CD8-positive, alpha-beta memory T cell (primary cell): ENCODE measurements at regions not wholly inside any gene's neighbourhood (a gene's known extent, or its start where the extent isn't known, plus 50 kb on each side); places are given as distances from the start of the nearest gene placed in this dataset.

ENCODE experiments used
- CTCF ChIA-PET: fragments of 350-600 bp; sonication (Branson Sonifier 250); formaldehyde crosslinking; loops from one replicate; lab custom pipeline; 2021; ENCODE audit warnings: antibody characterized with exemption; lab: Charles Lee
- POLR2A ChIA-PET: fragments of 350-600 bp; sonication (Branson Sonifier 250); formaldehyde crosslinking; loops from one replicate; lab custom pipeline; 2021; ENCODE audit warnings: antibody characterized with exemption; lab: Charles Lee
- DNase-seq, 5 donors: peaks; one replicate each; pipeline versions ENCODE4 v3.0.0 to v3.0.0-alpha.2; 2020 to 2022; ENCODE audit warnings: mixed read lengths in 1 of 5
- H3K27ac ChIP-seq: one replicate; pipeline ENCODE4 v1.7.0; 2013; ENCODE audit warnings: low read depth, mild to moderate bottlenecking, low read length, moderate library complexity
- H3K27me3 ChIP-seq: 2 replicates; pipeline ENCODE4 v1.7.0; 2013; ENCODE audit warnings: low read length, mild to moderate bottlenecking; ENCODE audit not compliant: insufficient read depth, poor library complexity, severe bottlenecking
- H3K36me3 ChIP-seq: 2 replicates; pipeline ENCODE4 v1.7.0; 2013; ENCODE audit warnings: mild to moderate bottlenecking, low read length, moderate library complexity; ENCODE audit not compliant: insufficient read depth
- H3K4me1 ChIP-seq: 2 replicates; pipeline ENCODE4 v1.7.0; 2013; ENCODE audit warnings: mild to moderate bottlenecking, low read length, moderate library complexity; ENCODE audit not compliant: insufficient read depth
- H3K4me3 ChIP-seq: 2 replicates; pipeline ENCODE4 v1.7.0; 2013; ENCODE audit warnings: mild to moderate bottlenecking, low read length
- H3K9me3 ChIP-seq: 2 replicates; pipeline ENCODE4 v1.7.0; 2013; ENCODE audit warnings: mild to moderate bottlenecking, low read length
- H3K27ac Mint-ChIP-seq, 8 donors: one replicate each; pipeline ENCODE4 v1.8.0; 2020 to 2021; ENCODE audit warnings: mixed read lengths in 8 of 8, mild to moderate bottlenecking in 6 of 8, inconsistent platforms in 3 of 8, moderate library complexity in 3 of 8
- H3K27me3 Mint-ChIP-seq, 2 donors: one replicate each; pipeline ENCODE4 v1.8.0; 2020 to 2021; ENCODE audit warnings: mixed read lengths in 2 of 2, mild to moderate bottlenecking in 1 of 2, moderate library complexity in 1 of 2
- H3K36me3 Mint-ChIP-seq, 3 donors: one replicate each; pipeline ENCODE4 v1.8.0; 2020 to 2021; ENCODE audit warnings: mixed read lengths in 3 of 3, inconsistent platforms in 1 of 3, mild to moderate bottlenecking in 1 of 3
- H3K4me1 Mint-ChIP-seq, 3 donors: one replicate each; pipeline ENCODE4 v1.8.0; 2020 to 2021; ENCODE audit warnings: mixed read lengths in 3 of 3, inconsistent platforms in 1 of 3, mild to moderate bottlenecking in 1 of 3
- H3K4me3 Mint-ChIP-seq, 7 donors: one replicate each; pipeline ENCODE4 v1.8.0; 2020 to 2021; ENCODE audit warnings: mixed read lengths in 7 of 7, mild to moderate bottlenecking in 6 of 7, moderate library complexity in 4 of 7, inconsistent platforms in 2 of 7
- H3K9me3 Mint-ChIP-seq, 5 donors: one replicate each; pipeline ENCODE4 v1.8.0; 2020 to 2022; ENCODE audit warnings: mixed read lengths in 5 of 5, mild to moderate bottlenecking in 3 of 5, moderate library complexity in 2 of 5, inconsistent platforms in 1 of 5

DNA sequence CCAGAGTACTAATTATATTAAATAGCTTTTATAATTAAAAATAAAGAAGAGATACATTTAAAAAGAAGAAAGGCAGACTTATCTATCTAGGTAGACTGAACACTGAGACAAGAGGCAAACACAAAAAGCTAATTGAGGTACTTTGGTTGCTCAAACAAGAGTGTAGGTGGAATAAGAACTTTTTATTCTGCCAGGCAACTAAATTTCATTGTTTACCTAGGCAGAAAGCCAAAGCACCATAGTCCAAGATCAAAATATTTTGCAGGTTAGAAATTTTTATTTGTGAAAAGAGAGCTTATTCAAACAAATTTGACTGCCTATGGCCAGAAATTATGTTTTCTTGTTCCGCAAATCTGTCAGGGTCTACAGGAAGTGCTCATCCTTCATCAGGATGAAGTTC, 499.6 kb upstream of the GBE1 start:
- Histone ChIP-seq H3K4me3 (no peak overlapping the region), H3K9me3 (peaks cover 6% of the 10 kb centered on the region), H3K36me3 (no peaks in the 10 kb centered on the region), H3K27me3 (no peaks in the 10 kb centered on the region), H3K27ac (no peak overlapping the region), H3K4me1 (no peaks in the 10 kb centered on the region)
- H3K4me3 Mint-ChIP-seq = no peak overlapping the region
- DNase-seq = no peak
- no peaks in the 10 kb centered on the region for H3K27me3 Mint-ChIP-seq
- H3K36me3 Mint-ChIP-seq = no peaks in the 10 kb centered on the region
- ChIA-PET CTCF (no interaction called here), POLR2A (no interaction called here)
- H3K4me1 Mint-ChIP-seq = no peaks in the 10 kb centered on the region
- no peak overlapping the region for H3K27ac Mint-ChIP-seq
- H3K9me3 Mint-ChIP-seq = peaks cover 3 to 36% (median 13%) of the 10 kb centered on the region in 5 donors

DNA sequence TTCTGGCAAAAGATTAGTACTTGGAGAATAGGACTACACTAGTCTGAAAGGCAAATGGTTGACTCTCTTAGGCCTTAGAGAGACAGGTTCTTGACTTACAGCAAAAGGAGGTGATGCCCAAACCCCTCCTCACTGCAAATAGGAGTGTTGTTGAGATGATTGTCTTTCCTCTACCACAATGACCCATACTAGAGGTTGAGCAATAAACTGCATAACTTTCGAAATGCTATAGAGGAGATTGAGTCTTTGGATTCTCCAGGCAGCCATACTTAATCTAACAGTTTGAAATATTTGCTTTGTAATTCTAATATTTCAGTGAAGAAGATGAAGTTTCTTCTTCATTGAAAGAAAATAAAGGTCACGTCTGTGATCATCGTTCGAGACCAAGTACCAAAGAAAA, 498.5 kb upstream of the GBE1 start:
- no peaks in the 10 kb centered on the region for H3K4me1 ChIP-seq
- H3K36me3 ChIP-seq = no peaks in the 10 kb centered on the region
- H3K27ac Mint-ChIP-seq = no peak overlapping the region
- no peak overlapping the region for H3K4me3 Mint-ChIP-seq
- ChIA-PET CTCF (no interaction called here), POLR2A (no interaction called here)
- H3K27me3 ChIP-seq = no peaks in the 10 kb centered on the region
- no peaks in the 10 kb centered on the region for H3K36me3 Mint-ChIP-seq
- H3K4me1 Mint-ChIP-seq = no peaks in the 10 kb centered on the region
- no peaks in the 10 kb centered on the region for H3K27me3 Mint-ChIP-seq
- no peak for DNase-seq
- peaks cover 6% of the 10 kb centered on the region for H3K9me3 ChIP-seq
- H3K9me3 Mint-ChIP-seq = peaks cover 3 to 31% (median 12%) of the 10 kb centered on the region in 5 donors
- no peak overlapping the region for H3K27ac ChIP-seq
- H3K4me3 ChIP-seq = no peak overlapping the region

DNA sequence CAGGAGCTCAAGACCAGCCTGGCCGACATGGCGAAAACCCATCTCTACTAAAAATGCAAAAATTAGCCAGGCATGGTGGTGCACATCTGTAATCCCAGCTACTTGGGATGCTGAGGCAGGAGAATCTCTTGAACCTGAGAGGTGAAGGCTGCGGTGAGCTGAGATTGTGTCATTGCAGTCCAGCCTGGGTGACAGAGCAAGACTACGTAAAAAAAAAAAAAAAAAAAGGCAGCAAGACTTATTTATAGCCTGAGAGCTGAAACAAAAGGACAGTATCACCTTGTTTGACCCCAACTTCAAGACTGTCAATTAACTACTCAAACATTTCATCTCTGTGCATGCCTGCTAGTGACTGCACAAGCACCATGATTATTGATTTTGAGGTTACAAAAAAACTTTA, 478.9 kb upstream of the GBE1 start:
- ChIA-PET POLR2A (no interaction called here), CTCF (no interaction called here)
- Histone ChIP-seq H3K27ac (no peak overlapping the region), H3K4me1 (no peaks in the 10 kb centered on the region), H3K36me3 (no peaks in the 10 kb centered on the region), H3K9me3 (no peaks in the 10 kb centered on the region), H3K27me3 (no peaks in the 10 kb centered on the region), H3K4me3 (no peak overlapping the region)
- H3K36me3 Mint-ChIP-seq = no peaks in the 10 kb centered on the region
- no peaks in the 10 kb centered on the region for H3K27me3 Mint-ChIP-seq
- peaks cover 0 to 4% (median 3%) of the 10 kb centered on the region in 5 donors for H3K9me3 Mint-ChIP-seq
- peak overlapping the region in 1 of 8 donors; percentile 19 for H3K27ac Mint-ChIP-seq
- H3K4me3 Mint-ChIP-seq = no peak overlapping the region
- H3K4me1 Mint-ChIP-seq = no peaks in the 10 kb centered on the region
- no peak for DNase-seq

DNA sequence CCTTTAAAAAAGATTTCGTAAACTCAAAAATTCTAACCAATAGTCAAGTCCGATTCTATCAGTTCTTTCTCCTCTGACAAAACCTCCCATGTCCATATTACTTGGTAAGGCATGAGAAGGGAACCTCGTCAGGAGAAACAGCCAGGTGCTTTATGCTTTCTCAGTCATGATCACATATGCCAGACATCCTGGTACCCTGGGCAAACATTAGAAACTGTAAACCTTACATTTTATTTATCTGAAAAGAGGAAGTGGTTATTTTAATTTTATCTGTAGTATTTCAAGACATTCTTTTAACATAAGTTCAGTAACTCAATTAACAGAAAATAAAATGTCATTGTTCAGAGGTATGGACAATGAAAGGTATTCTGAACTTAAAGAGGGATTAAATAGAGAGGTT, 474.8 kb upstream of the GBE1 start:
- Histone ChIP-seq H3K27ac (no peak overlapping the region), H3K4me3 (no peak overlapping the region), H3K9me3 (no peaks in the 10 kb centered on the region), H3K27me3 (no peaks in the 10 kb centered on the region), H3K4me1 (no peaks in the 10 kb centered on the region), H3K36me3 (no peaks in the 10 kb centered on the region)
- DNase-seq = no peak
- CTCF ChIA-PET = no interaction called here
- no peaks in the 10 kb centered on the region for H3K4me1 Mint-ChIP-seq
- H3K36me3 Mint-ChIP-seq = no peaks in the 10 kb centered on the region
- peaks cover 0 to 4% (median 2%) of the 10 kb centered on the region in 5 donors for H3K9me3 Mint-ChIP-seq
- H3K27me3 Mint-ChIP-seq = no peaks in the 10 kb centered on the region
- no peak overlapping the region for H3K27ac Mint-ChIP-seq
- H3K4me3 Mint-ChIP-seq = no peak overlapping the region
- POLR2A ChIA-PET = no interaction called here

DNA sequence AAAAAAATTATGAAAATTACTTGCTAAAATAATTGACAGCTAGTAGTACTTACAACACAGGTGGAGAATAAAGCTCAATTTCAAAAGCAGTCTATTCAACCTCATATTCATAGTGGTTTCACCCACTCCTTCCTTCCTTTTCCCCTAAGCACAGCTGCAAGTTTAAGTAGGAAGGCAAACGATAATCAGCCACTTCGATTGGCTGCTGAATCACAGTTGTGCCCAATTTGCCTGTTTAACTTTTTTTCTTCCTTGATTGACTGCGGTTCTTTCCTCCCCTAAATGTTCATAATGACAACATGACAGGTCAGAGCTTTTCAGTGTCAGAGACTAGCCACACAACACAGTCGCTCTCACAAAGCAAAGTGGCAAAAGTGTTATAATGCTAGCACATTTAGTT, 468.0 kb upstream of the GBE1 start:
- H3K9me3 Mint-ChIP-seq = peaks cover 0 to 8% (median 5%) of the 10 kb centered on the region in 5 donors
- CTCF ChIA-PET = no interaction called here
- POLR2A ChIA-PET = no interaction called here
- no peaks in the 10 kb centered on the region for H3K4me1 Mint-ChIP-seq
- Histone ChIP-seq H3K9me3 (no peaks in the 10 kb centered on the region), H3K4me3 (no peak overlapping the region), H3K4me1 (no peaks in the 10 kb centered on the region), H3K27ac (no peak overlapping the region), H3K27me3 (no peaks in the 10 kb centered on the region), H3K36me3 (no peaks in the 10 kb centered on the region)
- H3K27me3 Mint-ChIP-seq = no peaks in the 10 kb centered on the region
- no peak overlapping the region for H3K4me3 Mint-ChIP-seq
- no peak for DNase-seq
- H3K36me3 Mint-ChIP-seq = no peaks in the 10 kb centered on the region
- no peak overlapping the region for H3K27ac Mint-ChIP-seq

DNA sequence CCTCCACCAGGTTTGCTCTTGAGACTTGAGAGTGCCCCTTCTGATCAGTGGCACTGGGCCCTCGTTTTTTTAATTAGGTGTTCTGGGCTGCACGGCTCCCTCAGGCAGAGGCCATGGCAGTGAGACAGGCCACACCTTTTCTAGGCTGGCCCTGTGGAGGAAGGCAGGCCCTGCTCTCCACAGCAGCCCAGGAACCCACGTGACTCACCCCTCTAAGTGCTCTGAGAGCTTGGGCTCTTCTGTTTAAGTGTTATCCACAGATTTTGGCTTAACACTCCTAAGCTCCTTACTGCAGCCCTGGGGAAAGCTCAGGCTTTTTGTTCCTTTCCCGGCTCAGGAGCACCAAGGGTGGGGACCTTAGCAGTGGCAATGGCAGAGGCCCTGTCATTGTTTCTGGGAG, 463.2 kb upstream of the GBE1 start:
- H3K27ac ChIP-seq = no peak overlapping the region
- POLR2A ChIA-PET = no interaction called here

DNA sequence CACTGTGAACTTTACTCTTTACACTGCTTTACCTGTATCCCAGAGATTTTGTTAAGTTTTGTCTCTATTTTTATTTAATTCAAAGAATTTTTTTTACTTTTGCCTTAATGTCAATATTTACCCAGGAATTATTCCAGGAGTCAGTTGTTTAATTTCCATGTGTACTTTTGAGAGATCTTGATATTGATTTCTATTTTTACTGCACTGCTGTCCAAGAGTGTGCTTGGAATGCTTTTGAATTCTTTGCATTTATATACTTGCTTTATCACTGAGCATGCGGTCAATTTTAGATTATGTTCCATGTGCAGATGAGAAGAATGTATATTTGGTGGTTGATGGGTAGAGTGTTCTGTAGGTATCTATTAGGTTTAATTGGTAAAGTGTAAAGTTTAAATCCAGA, 461.0 kb upstream of the GBE1 start:
- no peaks in the 10 kb centered on the region for H3K4me1 Mint-ChIP-seq
- Histone ChIP-seq H3K27ac (no peak overlapping the region), H3K27me3 (no peaks in the 10 kb centered on the region), H3K4me3 (no peak overlapping the region), H3K9me3 (no peaks in the 10 kb centered on the region), H3K4me1 (no peaks in the 10 kb centered on the region), H3K36me3 (no peaks in the 10 kb centered on the region)
- CTCF ChIA-PET = no interaction called here
- H3K27ac Mint-ChIP-seq = no peak overlapping the region
- no peak overlapping the region for H3K4me3 Mint-ChIP-seq
- peaks cover 0 to 2% of the 10 kb centered on the region in 2 donors for H3K27me3 Mint-ChIP-seq
- POLR2A ChIA-PET = no interaction called here
- peaks cover 2 to 22% (median 6%) of the 10 kb centered on the region in 5 donors for H3K9me3 Mint-ChIP-seq
- no peak for DNase-seq
- H3K36me3 Mint-ChIP-seq = no peaks in the 10 kb centered on the region

More for the DNA sequence above, 463.2 kb upstream of the GBE1 start:
- Mint-ChIP-seq H3K4me1 (no peaks in the 10 kb centered on the region), H3K9me3 (peaks cover 2 to 22% (median 8%) of the 10 kb centered on the region in 5 donors), H3K27me3 (no peaks in the 10 kb centered on the region), H3K36me3 (no peaks in the 10 kb centered on the region), H3K4me3 (no peak overlapping the region), H3K27ac (no peak overlapping the region)
- Histone ChIP-seq H3K9me3 (no peaks in the 10 kb centered on the region), H3K36me3 (no peaks in the 10 kb centered on the region), H3K27me3 (no peaks in the 10 kb centered on the region), H3K4me1 (no peaks in the 10 kb centered on the region), H3K4me3 (no peak overlapping the region)
- CTCF ChIA-PET = no interaction called here
- DNase-seq = no peak

DNA sequence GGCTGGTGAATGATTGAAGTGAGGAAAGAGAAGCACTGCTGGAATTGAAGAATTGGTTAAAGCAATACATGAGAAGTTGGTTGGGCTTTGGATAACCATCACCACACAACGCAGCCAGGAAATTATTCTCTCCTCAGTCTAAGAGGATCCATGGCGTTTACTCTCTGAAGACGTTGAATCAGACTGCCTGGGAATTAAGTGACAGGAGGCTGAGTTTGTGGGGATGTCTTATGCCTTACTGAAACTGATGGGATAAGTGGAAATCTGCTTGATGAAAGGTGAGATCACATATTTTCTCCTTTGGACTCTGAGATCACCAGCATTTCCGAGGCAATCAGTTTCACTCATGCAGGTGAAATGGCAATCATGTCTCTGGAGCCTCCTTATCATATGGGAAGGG, 456.1 kb upstream of the GBE1 start:
- Mint-ChIP-seq H3K4me1 (no peaks in the 10 kb centered on the region), H3K9me3 (peaks cover 0 to 9% (median 6%) of the 10 kb centered on the region in 5 donors), H3K4me3 (no peak overlapping the region), H3K27me3 (peaks cover 0 to 2% of the 10 kb centered on the region in 2 donors), H3K27ac (no peak overlapping the region), H3K36me3 (no peaks in the 10 kb centered on the region)
- POLR2A ChIA-PET = no interaction called here
- Histone ChIP-seq H3K27ac (no peak overlapping the region), H3K4me3 (no peak overlapping the region), H3K27me3 (no peaks in the 10 kb centered on the region), H3K9me3 (no peaks in the 10 kb centered on the region), H3K36me3 (no peaks in the 10 kb centered on the region), H3K4me1 (no peaks in the 10 kb centered on the region)
- CTCF ChIA-PET = no interaction called here
- no peak for DNase-seq
